Panc1 (cell line): ENCODE measurements at regions not wholly inside any gene's neighbourhood (a gene's known extent, or its start where the extent isn't known, plus 50 kb on each side); places are given as distances from the start of the nearest gene placed in this dataset.

ENCODE experiments used
- CTCF ChIP-seq: fragments of 450-650 bp; IDR thresholded peaks from 2 replicates; pipeline ENCODE4 v1.5.1; 2017; ENCODE audit warnings: mild to moderate bottlenecking
- POLR2AphosphoS5 ChIP-seq: IDR thresholded peaks from 2 replicates; pipeline ENCODE4 v1.6.1; 2012; ENCODE audit warnings: mild to moderate bottlenecking, low read depth, low read length, moderate library complexity

GRCh38 chr15:62788224-62788623 is 254.3 kb upstream of the TPM1 start:
- TF ChIP-seq CTCF (no peak), POLR2AphosphoS5 (no peak)
